ENCODE measurements at regions not wholly inside any gene's neighbourhood (a gene's known extent, or its start where the extent isn't known, plus 50 kb on each side); places are given as distances from the start of the nearest gene placed in this dataset.

- TF ChIP-seq REST (IDR thresholded peaks at IDR 0.05; ENCODE audit: unreplicated experiment) (no peak), STAT1 (IDR thresholded peaks at IDR 0.05; ENCODE audit: unreplicated experiment) (no peak)
These were observed 827.1 kb downstream of the PLOD2 start (continued) for GRCh38 chr3:145333931-145334330.

GRCh38 chr3:145355206-145355605, 805.8 kb downstream of the PLOD2 start:
- Histone ChIP-seq H3K9me2 (ENCODE audit: insufficient read depth) (no peaks in the 10 kb centered on the region), H2AFZ (no peak overlapping the region), H3K79me2 (replicated peaks; ENCODE audit: insufficient read depth) (no peaks in the 10 kb centered on the region), H4K20me1 (replicated peaks; ENCODE audit: insufficient read depth) (no peaks in the 10 kb centered on the region), H3K27me3 (ENCODE audit: insufficient read depth) (no peaks in the 10 kb centered on the region), H3K4me1 (ENCODE audit: insufficient read depth) (no peaks in the 10 kb centered on the region), H3K4me2 (no peak overlapping the region), H3K27ac (ENCODE audit: low read depth) (no peak overlapping the region), H3K4me3 (no peak overlapping the region), H3K36me3 (ENCODE audit: insufficient read depth) (peaks cover 25% of the 10 kb centered on the region), H3F3A (replicated peaks; ENCODE audit: low read depth) (no peaks in the 10 kb centered on the region)
- TF ChIP-seq CREB1 (CRISPR knock-in tag; IDR thresholded peaks at IDR 0.05; ENCODE audit: low read depth) = no peak
- Mint-ChIP-seq H3K36me3 (ENCODE audit: low read depth) (peaks cover 55% of the 10 kb centered on the region), H3K27me3 (ENCODE audit: insufficient read depth, low read depth, poor library complexity) (peaks cover 1% of the 10 kb centered on the region), H3K27ac (no peak overlapping the region), H3K9me3 (peaks cover 54% of the 10 kb centered on the region), H3K4me1 (no peaks in the 10 kb centered on the region), H3K4me3 (no peak overlapping the region)
- DNase-seq (ENCODE audit: low spot score) (no peak), ATAC-seq (no peak)

DNA sequence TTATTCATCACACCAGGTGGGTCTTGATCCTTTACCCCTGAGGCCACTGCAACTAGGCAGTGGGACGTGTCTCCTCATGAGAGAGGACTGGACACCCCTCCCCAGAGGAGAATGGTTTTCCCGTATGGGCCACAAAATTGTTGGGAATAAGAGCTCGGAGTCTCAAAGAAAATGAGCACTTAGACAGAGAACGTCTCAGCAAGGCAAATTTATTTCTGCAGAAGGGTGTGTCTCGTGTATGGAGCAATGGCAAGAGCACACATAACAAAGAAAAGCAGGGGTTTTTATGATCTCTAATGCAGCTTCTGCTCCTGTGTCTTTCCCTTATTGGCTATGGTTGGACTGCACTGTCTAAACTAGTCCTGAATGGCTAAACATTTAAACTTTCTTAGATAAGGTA, 803.5 kb downstream of the PLOD2 start:
- H3K9me3 Mint-ChIP-seq = peaks cover 55% of the 10 kb centered on the region
- peaks cover 55% of the 10 kb centered on the region for H3K36me3 Mint-ChIP-seq (ENCODE audit: low read depth)
- TF ChIP-seq NANOG (IDR thresholded peaks at IDR 0.05; ENCODE audit: borderline replicate concordance) (no peak), ETS1 (IDR thresholded peaks at IDR 0.05) (no peak), JUNB (IDR thresholded peaks at IDR 0.05; ENCODE audit: unreplicated experiment) (no peak), CTCF (conservative IDR thresholded peaks at IDR 0.05; ENCODE audit: low read depth in 2 of 2) (no peak), EZH2 (IDR thresholded peaks at IDR 0.05; ENCODE audit: low read depth, unreplicated experiment) (no peak), STAT1 (IDR thresholded peaks at IDR 0.05; ENCODE audit: unreplicated experiment) (no peak), POLR2AphosphoS5 (IDR thresholded peaks at IDR 0.05; ENCODE audit: low read depth) (no peak), ZNF331 (CRISPR knock-in tag; IDR thresholded peaks at IDR 0.05; ENCODE audit: low read depth) (no peak), REST (IDR thresholded peaks at IDR 0.05; ENCODE audit: unreplicated experiment) (no peak), ZNF114 (CRISPR knock-in tag; IDR thresholded peaks at IDR 0.05) (no peak)

More for the DNA sequence above, 803.5 kb downstream of the PLOD2 start:
- Histone ChIP-seq H3K4me1 (ENCODE audit: insufficient read depth) (no peaks in the 10 kb centered on the region), H3K4me3 (no peak overlapping the region), H3K79me2 (replicated peaks; ENCODE audit: insufficient read depth) (no peaks in the 10 kb centered on the region), H3K4me2 (no peak overlapping the region), H3K9me2 (ENCODE audit: insufficient read depth) (no peaks in the 10 kb centered on the region), H3K27me3 (ENCODE audit: insufficient read depth) (no peaks in the 10 kb centered on the region), H2AFZ (no peak overlapping the region), H3K36me3 (ENCODE audit: insufficient read depth) (peaks cover 25% of the 10 kb centered on the region), H3F3A (replicated peaks; ENCODE audit: low read depth) (no peaks in the 10 kb centered on the region), H3K27ac (ENCODE audit: low read depth) (no peak overlapping the region), H4K20me1 (replicated peaks; ENCODE audit: insufficient read depth) (no peaks in the 10 kb centered on the region)
- ATAC-seq (no peak), DNase-seq (ENCODE audit: low spot score) (peak; percentile 31)
- Mint-ChIP-seq H3K27ac (no peak overlapping the region), H3K4me1 (no peaks in the 10 kb centered on the region), H3K4me3 (no peak overlapping the region), H3K27me3 (ENCODE audit: insufficient read depth, low read depth, poor library complexity) (peaks cover 1% of the 10 kb centered on the region)
